NOMO-1 (cell line): ENCODE measurements at regions not wholly inside any gene's neighbourhood (a gene's known extent, or its start where the extent isn't known, plus 50 kb on each side); places are given as distances from the start of the nearest gene placed in this dataset.
"Not testable (repeated sequence)": the region's sequence is repeated elsewhere in the genome, so short reads cannot be mapped to it uniquely, and the experiment has no call there.

Experiments used
- DNase-seq, 2 experiments: peaks; one replicate each; lab custom pipeline; 2025; ENCODE audit not compliant: unreplicated experiment in 2 of 2; lab: John Stamatoyannopoulos, UW

DNA sequence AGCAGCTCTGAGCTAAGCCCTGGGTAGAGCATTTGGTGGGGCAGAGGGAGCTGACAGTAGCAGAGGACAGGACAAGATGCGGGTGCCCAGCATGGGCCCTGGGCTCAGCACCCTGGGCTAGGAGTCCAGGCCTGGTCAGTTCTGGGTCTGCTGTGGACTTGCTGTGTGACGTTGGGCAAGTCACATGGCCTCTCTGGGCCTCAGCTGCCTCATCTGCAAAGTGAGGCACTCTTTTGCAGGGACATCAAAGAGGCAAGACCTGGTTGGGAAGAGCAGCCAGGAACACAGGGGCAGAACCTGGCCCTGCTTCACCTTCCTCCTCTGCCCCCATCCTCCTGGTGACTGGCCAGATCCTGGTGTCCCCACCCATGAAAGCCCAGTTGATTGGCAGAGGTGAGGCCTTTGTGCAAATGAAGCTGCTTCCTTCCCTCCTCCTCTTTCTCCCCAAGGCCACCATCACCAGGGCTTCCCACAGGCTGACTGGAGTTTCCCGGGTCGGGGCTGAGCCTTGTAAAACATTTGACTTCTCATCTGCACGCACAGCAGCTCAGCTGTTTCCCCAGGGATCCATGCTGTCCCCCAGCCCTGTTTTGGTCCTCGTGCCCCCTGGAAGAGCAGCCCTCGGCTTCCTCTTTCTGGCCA, 350.5 kb downstream of the MATN1 start:
- DNase-seq = no peak

DNA sequence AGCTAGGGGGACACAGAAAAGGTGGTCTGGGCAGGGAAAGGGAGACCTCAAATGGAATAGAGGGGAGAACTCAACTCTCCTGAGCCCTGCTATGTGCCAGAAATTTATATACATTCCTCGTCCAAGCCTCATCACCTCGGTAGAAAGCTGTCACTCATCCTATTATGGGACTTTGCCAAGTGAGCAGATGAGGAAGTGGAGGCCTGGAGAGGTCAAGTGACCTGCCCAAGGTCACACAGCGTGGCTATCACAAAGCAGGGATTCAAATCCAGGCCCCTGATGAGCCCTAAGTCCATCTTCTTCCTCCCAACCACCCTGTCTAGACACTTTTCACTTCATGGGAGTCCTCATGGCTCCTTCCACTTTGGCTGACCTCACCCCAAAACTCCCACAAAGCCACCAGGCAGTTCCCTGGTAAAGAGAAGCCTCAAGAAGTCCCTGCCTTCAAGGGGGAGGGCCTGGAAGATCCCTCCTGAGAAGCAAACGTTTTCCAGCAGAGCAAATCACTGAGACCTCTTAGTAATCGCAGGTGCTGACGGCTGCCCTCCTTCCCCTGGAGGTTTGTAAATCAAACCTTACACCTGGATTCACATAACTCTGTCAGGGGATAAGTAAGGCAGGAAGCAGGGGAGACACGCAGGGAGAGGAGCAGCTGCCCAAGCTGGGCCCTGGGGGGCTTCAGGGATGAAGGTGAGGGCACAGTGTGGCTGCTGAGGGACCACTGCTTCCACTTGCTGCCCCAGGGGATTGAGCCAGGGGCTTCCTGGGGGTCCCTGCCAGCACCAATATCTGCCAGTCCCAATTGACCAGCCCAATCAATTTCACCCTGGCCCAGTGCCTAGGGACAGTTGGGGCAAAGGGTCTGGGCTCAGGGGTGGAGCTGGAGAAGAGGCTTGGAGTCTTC, 351.2 kb downstream of the MATN1 start:
- no peak for DNase-seq

DNA sequence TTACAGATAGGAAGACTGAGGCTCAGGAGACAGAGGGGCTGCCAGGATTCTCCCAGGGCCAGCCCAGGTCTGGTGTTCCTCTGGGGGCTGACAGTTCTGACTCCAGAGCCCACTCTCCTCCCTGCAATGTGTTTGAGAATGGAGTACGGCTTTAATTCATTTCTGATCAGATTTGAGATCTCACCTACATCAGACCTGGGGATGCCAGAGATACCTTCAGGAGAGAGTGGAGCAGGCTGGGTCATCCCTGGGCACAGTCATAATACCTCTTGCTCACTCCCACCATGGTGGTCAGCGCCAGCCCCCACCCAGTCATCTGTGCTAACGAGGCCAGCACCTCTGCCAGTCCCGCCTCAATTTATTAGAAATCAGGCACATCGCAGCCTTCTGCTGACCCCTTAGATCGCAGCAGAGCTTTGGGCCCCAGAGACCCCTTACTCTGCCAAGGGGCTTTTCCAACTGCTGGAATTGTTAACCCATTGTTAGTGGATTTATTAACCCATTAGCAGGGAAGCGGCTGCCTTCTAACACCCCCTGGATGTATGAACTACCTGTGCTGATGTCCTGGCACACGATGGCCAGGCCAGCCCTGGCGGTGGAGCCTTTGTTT, 352.1 kb downstream of the MATN1 start:
- no peak for DNase-seq

DNA sequence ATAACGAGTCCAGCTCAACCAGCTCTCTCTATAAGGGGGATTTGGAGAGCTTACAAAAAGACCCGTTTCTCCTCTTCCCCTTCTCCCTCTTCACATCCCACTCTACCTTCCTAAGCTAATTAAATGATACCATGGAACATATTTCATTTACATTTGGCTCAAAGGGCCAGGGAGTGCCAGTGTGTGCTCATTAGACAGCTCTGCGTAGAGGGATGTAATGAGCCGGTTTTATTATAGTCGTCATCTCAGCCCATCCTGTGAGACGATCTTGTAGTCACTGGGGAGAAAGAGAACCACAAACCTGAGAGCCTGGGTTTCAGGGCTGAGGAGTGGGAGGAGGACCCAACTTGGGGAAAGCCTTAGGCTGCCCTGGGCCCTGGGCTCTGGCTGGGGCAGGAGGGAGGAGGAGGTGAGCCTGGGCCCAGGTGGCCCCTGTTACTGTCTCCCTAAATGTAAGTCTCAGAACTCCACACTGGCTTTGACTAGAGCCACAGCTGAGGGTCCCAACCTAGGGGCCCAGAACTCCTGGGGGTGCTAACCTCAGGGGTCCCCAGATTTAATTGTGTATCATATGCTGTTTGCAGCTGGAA, 354.6 kb downstream of the MATN1 start:
- DNase-seq = no peak

DNA sequence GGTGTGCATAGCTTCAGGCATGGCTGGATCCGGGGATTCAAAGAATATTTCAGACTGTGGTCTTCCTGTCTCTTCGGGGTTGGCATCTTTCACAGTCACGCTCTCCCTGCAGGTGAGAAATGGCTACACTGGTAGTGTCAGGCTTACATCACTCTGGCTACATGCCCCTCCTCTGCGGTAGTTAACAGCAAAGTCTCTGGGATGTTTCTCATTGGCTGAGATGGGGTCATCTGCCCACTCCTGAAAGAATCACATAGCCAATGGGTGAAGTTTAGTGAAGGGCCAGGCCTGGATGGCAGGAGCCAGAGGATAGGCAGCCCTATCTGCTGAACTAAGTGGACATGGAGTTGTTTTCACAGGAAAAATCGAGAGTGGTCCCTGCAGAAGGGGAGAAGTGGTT, 356.5 kb downstream of the MATN1 start:
- DNase-seq = no peak

DNA sequence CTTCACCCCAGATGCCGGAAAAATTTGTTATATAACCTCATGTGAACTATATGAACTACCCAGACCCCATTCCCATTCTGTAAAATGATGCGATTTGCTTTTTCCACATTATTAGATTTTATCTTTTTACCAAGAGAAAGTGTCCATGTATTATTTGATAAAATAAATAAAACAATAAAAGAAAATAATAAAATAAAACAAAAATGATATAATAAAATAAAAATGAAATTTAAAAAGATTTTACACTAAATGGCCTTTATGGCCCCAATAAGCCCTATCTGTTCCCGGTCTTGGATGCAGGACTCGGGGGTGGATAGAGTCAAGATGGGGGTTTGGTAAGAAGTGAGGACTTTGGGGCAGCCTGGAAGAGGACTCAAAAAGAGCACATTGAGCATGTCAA, 357.2 kb downstream of the MATN1 start:
- no peak for DNase-seq

DNA sequence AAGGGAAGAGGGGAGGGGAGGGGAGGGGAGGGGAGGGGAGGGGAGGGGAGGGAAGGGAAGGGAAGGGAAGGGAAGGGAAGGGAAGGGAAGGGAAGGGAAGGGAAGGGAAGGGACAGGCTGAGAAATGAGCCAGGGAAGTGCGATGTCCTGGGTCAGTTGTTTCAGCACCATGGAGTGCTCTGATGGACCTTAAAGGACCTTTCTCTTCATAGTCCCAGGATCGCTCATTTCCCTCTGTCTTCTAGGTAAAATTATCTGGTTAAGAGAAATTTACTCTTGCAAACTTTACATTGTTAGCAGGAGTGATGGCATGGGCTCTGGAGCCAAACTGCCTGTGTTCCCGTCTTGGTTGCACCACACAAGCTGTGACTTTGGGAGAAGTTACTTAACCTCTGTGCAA, 357.8 kb downstream of the MATN1 start:
- DNase-seq = no peak

DNA sequence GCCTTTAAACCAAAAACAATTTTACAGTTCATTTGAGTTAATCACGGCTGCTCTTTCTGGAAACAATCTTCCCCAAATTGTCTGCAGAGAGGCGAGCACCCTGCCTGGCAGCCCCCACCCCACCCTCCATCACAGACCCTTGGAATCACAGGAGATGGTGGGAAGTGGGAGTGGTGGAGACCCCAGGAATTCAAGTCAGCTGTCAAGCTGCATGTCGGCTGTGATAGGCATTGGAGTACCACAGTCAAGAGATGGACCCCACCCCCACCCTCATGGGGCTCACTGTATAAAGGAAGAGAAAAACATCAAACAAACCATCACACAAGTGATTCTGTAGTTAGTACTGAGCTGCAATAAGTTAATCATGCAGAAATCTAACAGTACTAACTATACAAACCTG, 360.4 kb downstream of the MATN1 start:
- no peak for DNase-seq

DNA sequence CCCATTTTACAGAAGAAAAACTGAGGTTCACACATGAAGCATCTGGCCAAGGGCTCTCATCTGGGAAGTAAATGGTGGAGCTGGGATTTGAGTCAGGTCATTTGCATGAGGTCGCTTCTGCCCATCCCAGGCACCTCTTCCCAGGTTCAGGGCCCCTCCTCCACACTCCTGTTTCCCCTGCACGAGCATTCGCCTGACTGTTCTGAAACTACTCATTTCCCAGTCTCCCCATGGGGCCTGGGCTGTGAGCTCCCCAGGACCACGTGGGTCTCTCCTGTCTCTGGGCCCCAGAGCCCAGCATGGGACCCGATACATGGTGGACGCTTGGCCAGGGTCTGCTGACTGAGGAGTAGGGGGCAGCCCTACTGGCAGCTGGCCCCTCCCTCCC, 360.8 kb downstream of the MATN1 start:
- DNase-seq = no peak

DNA sequence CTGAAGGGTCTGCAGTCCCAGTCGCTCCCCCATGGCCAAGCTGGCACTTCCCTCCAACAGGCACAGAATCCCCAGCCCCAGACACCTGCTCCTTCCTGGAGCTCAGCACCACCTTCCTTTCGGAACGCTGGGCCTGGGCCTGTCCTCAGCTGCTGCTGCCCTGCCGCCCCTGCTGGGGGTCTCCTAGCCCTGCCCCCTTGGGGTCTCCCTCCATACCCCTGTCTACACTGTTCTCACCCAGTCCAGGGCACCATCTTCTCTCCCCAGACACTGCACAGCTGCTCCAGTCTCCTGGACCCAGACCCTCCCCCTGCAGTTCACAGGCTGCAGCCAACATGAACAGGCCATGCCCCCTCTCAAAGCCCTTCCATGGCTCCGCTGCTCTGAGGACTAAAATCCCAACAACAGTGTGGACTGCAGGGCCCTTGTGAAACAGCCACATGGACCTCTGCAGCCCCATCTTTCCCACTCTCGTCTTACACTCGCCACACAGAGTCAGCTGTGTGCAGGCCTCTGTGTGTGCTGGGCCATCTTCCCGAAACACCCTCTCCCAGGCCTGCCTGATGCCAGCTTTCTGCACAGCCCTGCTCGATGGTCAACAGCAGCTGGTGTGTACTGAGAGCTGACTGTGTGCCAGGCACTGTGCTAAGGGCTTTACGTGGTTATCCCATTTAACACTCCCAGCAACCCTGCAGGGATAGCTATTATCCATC, 361.3 kb downstream of the MATN1 start:
- not testable (repeated sequence) for DNase-seq

DNA sequence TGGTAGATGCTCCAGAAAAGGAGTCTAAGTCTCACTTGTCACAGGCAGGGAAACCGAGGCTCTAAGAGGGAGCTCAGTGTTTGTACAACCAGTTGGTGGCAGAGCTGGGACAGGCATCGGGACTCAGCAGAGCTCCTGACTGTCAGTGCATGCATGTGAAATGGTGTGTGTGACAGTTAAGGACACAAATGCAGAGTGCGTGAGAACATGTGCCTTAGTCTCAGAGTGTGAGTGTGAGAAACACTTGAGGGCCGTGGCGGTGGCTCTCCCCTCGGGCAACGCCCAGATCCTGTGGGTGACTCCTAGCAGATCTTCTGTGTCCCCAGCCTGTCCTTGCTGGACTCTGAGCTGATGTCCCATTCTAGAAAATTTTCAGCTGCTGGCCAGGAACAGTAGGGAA, 362.6 kb downstream of the MATN1 start:
- no peak for DNase-seq

DNA sequence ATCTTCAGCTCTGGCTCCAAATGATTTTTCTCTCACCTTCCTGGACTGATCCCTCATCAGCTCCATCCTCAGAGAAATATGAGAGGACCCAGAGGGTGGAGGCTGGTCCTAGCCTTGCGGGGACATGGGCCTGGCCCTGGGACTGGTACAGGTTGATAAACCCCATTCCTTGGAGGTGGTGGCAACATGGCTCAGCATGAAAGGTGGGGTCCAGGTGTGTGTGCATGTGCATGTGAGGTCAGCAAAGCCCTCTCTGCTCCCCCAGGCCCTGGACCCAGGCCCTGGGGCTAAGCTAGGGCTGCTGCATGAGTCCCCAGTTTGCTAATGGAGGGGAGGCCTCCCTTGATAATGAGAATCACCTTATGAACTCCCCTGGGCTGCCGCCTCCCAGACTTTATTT, 363.1 kb downstream of the MATN1 start:
- no peak for DNase-seq

DNA sequence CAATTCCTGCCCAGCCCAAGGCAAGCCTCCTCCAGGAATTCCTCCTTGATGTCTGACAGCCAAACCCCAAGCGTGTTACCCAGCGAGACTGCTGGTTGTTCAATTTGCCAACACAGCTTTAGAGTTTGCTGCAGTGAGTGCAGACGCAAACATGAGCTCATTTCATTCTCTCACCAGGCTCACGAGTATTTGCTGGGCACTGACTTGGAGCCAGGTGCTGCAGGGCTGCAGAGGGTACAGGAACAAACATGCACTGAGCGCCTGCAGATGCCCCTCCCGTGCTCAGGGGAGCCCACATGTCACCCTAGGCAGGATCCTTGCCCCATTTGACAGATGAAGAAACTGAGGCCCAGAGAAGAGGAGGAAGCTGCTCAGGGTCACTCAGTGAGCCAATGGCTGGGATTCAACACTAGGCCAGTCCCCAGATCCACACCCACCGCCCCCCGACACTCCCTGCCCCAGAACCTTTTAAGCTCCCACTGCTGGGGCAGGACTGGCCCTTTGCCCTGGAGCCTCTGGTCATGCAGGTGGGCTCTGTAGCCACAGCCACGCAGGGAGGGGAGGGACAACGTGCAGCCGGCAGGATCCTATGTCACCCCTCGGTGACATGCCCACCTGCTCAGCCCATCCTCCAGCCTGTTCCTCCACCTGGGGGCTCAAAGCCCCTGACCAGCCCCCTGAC, 363.7 kb downstream of the MATN1 start:
- no peak for DNase-seq

DNA sequence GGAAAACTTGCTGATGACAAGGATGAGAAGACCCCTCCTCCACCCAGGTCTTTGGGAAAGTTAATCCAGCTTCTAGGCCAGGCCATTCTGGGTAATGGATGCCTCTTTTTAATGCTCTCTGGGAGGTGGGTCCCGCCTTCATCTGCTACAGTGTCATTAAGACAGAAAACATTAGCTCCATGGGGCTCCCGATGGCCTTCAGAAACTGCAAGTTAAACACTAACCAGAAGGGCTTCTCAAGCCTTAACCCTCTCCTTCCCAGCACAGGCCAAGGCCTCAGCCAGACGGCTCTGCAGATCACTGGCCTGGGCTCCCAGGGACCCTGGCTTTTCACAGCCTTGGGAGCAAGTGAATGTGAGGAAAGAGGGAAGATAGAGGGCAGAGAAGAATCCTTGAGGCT, 364.9 kb downstream of the MATN1 start:
- no peak for DNase-seq

DNA sequence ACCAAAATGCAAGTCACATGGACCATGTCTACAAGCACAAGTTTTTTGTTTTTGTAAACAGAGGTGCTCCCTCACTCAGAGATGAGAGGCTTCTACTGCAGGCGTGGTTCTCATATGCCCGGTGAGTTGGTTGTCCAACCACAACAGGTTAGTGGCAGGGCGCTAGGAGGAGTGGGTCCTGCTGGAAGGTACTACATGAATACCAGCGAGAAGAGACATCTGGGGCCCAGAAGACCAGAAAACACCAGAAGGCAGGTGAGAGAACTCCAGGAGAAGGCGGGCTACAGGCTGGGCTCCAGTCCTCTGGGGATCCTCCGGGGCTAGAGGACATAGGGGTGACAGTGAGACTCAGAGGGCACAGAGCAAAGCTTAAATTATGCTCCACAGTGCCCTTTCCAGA, 366.5 kb downstream of the MATN1 start:
- no peak for DNase-seq

DNA sequence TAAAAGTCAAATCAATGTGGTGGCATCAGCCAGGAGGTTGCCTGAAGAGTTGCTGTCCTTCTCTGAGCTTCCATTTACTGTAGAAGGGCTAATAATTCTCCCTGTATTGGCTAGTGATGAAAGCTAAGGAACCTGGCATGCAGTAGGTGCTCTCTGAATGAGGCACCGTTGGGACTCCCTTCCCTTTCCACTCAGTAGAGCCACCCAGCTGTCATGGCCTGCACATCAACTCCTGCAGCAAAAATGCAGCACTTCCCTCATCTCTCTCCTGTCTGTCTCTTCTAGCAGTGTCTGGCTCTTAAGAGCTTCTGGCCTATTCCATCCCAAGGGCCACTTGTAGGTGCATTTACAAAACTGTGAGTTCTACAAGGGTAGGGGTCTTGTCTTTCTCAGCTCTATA, 369.0 kb downstream of the MATN1 start:
- no peak for DNase-seq

DNA sequence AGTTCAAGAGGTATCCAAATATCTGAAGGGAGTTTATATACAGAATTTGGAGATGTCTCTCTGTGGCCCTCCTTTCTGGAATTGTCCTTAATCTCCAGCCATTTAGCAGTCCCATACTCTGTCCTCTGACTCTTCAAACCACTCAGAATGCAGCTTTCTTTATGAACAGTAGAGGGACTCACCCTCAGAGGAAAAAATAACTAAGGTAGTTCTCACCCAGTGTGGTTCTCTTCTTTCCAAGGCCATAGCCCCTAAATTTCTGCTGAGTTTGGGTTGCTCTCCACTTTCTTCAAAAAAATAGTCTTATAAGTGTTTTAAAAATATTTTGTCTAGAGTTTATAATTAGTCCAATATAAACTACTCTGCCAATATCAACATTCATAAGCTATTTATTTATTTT, 369.7 kb downstream of the MATN1 start:
- DNase-seq = no peak

DNA sequence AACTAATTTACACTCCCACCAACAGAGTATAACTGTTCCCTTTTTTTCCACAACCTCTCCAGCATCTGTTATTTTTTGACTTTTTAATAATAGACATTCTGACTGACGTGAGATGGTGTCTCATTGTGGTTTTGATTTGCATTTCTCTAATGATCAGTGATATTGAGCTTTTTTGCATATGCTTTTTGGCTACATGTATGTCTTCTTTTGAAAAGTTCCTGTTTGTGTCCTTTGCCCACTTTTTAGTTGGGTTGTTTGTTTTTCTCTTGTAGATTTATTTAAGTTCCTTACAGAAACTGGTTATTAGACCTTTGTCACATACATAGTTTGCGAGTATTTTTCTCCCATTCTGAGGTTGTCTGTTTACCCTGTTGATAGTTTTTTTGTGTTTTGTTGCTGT, 375.2 kb downstream of the MATN1 start:
- no peak for DNase-seq

DNA sequence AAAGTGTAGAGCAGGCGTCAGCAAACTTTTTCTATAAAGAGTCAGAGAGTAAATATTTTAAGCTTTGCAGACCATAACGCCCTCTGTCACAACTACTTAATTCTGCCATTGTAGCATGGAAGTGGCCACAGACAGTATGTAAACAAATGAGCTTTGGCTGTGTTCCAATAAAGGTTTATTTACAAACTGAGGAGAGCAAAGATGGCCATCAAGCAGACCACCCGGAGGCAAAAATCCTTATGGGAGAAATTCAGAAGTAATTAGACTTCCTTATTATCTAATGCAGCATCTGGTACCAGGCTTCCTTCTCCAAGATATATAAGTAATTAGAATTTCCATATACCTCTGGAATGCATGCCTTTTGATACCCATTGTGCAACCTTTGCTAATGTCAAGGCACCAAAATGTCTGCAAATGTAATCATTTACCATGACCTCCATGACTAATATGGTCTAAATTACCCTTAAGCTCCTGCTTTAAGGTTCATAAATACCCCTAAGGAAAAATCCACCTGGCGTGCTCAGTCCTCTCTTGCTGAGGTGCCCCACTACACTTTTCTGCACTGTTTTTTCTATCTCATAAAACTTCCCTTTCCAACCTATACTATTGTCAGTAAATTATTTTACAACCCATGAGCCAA, 377.8 kb downstream of the MATN1 start:
- no peak for DNase-seq

DNA sequence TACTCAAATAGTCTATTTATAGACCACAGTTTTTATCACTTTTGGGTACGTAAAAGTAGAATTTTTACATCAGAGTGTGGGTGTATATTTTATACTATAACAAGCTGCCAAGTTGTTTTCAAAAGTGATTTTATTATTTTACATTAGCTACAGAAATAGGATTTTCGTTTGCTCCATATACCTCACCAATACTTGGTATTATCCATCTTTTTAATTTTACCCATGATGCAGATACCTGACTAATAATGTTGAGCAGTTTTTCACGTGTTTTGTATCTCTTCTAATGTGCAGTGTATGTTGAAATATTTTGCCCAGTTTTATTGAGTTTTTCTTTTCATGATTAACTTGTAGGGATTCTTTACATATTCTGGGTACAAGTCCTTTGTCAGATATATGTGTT, 379.8 kb downstream of the MATN1 start:
- no peak for DNase-seq
